GM23338 (cell line): ENCODE measurements at regions not wholly inside any gene's neighbourhood (a gene's known extent, or its start where the extent isn't known, plus 50 kb on each side); places are given as distances from the start of the nearest gene placed in this dataset.

Source experiments
- ATAC-seq: fragments of 200-7000 bp; cut with Tn5 transposase; 3 replicates; pipeline ENCODE4 v1.9.1; 2020
- DNase-seq: peaks from one replicate; pipeline ENCODE4 v3.0.0-alpha.2; 2015; ENCODE audit warnings: low spot score
- H2AFZ ChIP-seq: fragments of 200-600 bp; sonication (generic); 2 replicates; pipeline ENCODE4 v1.8.0; 2016; ENCODE audit warnings: antibody characterized with exemption, mild to moderate bottlenecking, moderate library complexity
- H3F3A ChIP-seq: fragments of 200-600 bp; sonication (generic); replicated peaks from 2 replicates; pipeline ENCODE4 v1.8.0; 2017; ENCODE audit warnings: antibody characterized with exemption, mixed run types, low read depth
- H3K27ac ChIP-seq: fragments of 200-600 bp; sonication (generic); 2 replicates; pipeline ENCODE4 v1.6.1; 2016; ENCODE audit warnings: low read depth
- H3K27me3 ChIP-seq: fragments of 200-600 bp; sonication (generic); 2 replicates; pipeline ENCODE4 v1.8.0; 2016; ENCODE audit warnings: mild to moderate bottlenecking, mixed run types, moderate library complexity; ENCODE audit not compliant: insufficient read depth
- H3K36me3 ChIP-seq: fragments of 200-600 bp; sonication (generic); 2 replicates; pipeline ENCODE4 v1.8.0; 2016; ENCODE audit warnings: mild to moderate bottlenecking; ENCODE audit not compliant: insufficient read depth
- H3K4me1 ChIP-seq: fragments of 200-600 bp; sonication (generic); 2 replicates; pipeline ENCODE4 v1.8.0; 2016; ENCODE audit warnings: mild to moderate bottlenecking, moderate library complexity; ENCODE audit not compliant: insufficient read depth
- H3K4me2 ChIP-seq: fragments of 200-600 bp; sonication (generic); 2 replicates; pipeline ENCODE4 v1.7.1; 2017; ENCODE audit warnings: mixed run types
- H3K4me3 ChIP-seq: fragments of 200-600 bp; sonication (generic); 2 replicates; pipeline ENCODE4 v1.6.1; 2016; ENCODE audit warnings: mixed run types
- H3K79me2 ChIP-seq: fragments of 200-600 bp; sonication (generic); replicated peaks from 2 replicates; pipeline ENCODE4 v1.8.0; 2017; ENCODE audit warnings: mild to moderate bottlenecking; ENCODE audit not compliant: insufficient read depth
- H3K9me2 ChIP-seq: fragments of 200-600 bp; sonication (generic); 2 replicates; pipeline ENCODE4 v1.8.0; 2017; ENCODE audit not compliant: insufficient read depth
- H4K20me1 ChIP-seq: fragments of 200-600 bp; sonication (generic); replicated peaks from 2 replicates; pipeline ENCODE4 v1.8.0; 2017; ENCODE audit warnings: mild to moderate bottlenecking; ENCODE audit not compliant: insufficient read depth
- H3K27ac Mint-ChIP-seq: 2 replicates; pipeline ENCODE4 v1.8.0; 2020; ENCODE audit warnings: inconsistent platforms, mild to moderate bottlenecking, moderate library complexity, mixed read lengths
- H3K27me3 Mint-ChIP-seq: 3 replicates; pipeline ENCODE4 v1.8.0; 2022; ENCODE audit warnings: low read depth, mild to moderate bottlenecking, moderate library complexity, mixed read lengths, inconsistent platforms; ENCODE audit not compliant: insufficient read depth, poor library complexity
- H3K36me3 Mint-ChIP-seq: 3 replicates; pipeline ENCODE4 v1.8.0; 2021; ENCODE audit warnings: low read depth, mild to moderate bottlenecking, inconsistent platforms, moderate library complexity, mixed read lengths
- H3K4me1 Mint-ChIP-seq: 3 replicates; pipeline ENCODE4 v1.8.0; 2020; ENCODE audit warnings: mild to moderate bottlenecking, inconsistent platforms, mixed read lengths
- H3K4me3 Mint-ChIP-seq: 3 replicates; pipeline ENCODE4 v1.8.0; 2021; ENCODE audit warnings: moderate library complexity, mild to moderate bottlenecking, inconsistent platforms, mixed read lengths
- H3K9me3 Mint-ChIP-seq: 3 replicates; pipeline ENCODE4 v1.8.0; 2020; ENCODE audit warnings: moderate library complexity, mild to moderate bottlenecking, inconsistent platforms, mixed read lengths
- CREB1 ChIP-seq: fragments of 250-450 bp; sonication (Bioruptor Pico); IDR thresholded peaks from 2 replicates; pipeline ENCODE4 v1.5.0; 2020; ENCODE audit warnings: low read depth, mild to moderate bottlenecking, moderate library complexity
- ETS1 ChIP-seq: IDR thresholded peaks from 2 replicates; pipeline ENCODE4 v1.6.1; 2016; ENCODE audit warnings: antibody characterized with exemption
- EZH2 ChIP-seq: fragments of 200-600 bp; sonication (generic); IDR thresholded peaks from one replicate; pipeline ENCODE4 v1.8.0; 2017; ENCODE audit warnings: antibody characterized with exemption, mild to moderate bottlenecking, low read depth; ENCODE audit not compliant: unreplicated experiment
- EZH2phosphoT487 ChIP-seq: fragments of 200-600 bp; sonication (generic); IDR thresholded peaks from one replicate; pipeline ENCODE4 v1.8.1; 2018; ENCODE audit warnings: antibody characterized with exemption; ENCODE audit not compliant: unreplicated experiment
- JUNB ChIP-seq: IDR thresholded peaks from one replicate; pipeline ENCODE4 v1.6.1; 2016; ENCODE audit warnings: antibody characterized with exemption; ENCODE audit not compliant: unreplicated experiment
- NANOG ChIP-seq: IDR thresholded peaks from 2 replicates; pipeline ENCODE4 v1.6.1; 2016; ENCODE audit warnings: antibody characterized with exemption, borderline replicate concordance
- POLR2AphosphoS5 ChIP-seq: IDR thresholded peaks from 2 replicates; pipeline ENCODE4 v1.6.1; 2016; ENCODE audit warnings: antibody characterized with exemption, low read depth
- ZNF114 ChIP-seq: fragments of 250-450 bp; sonication (Bioruptor Pico); IDR thresholded peaks from 2 replicates; pipeline ENCODE4 v1.5.0; 2020; ENCODE audit warnings: mild to moderate bottlenecking, moderate library complexity
- ZNF331 ChIP-seq: fragments of 250-450 bp; sonication (Bioruptor Pico); IDR thresholded peaks from 2 replicates; pipeline ENCODE4 v1.5.0; 2020; ENCODE audit warnings: low read depth, mild to moderate bottlenecking, moderate library complexity
- TF ChIP-seq, protein P1 (sequence below): IDR thresholded peaks from one replicate; pipeline ENCODE4 v1.6.1; 2018; ENCODE audit warnings: antibody characterized with exemption; ENCODE audit not compliant: unreplicated experiment
- TF ChIP-seq, protein P2 (sequence below): fragments of 250-450 bp; sonication (Bioruptor Pico); IDR thresholded peaks from 2 replicates; pipeline ENCODE4 v1.5.0; 2020; ENCODE audit warnings: mild to moderate bottlenecking, moderate library complexity

- Histone ChIP-seq H3K9me2 (peaks cover 12% of the 10 kb centered on the region; the same call in 1 of the 2 replicates), H3K27ac (no peak overlapping the region), H3K27me3 (no peaks in the 10 kb centered on the region), H3K4me1 (no peaks in the 10 kb centered on the region), H3K4me2 (no peak overlapping the region), H2AFZ (no peak overlapping the region), H3K36me3 (no peaks in the 10 kb centered on the region), H3K79me2 (no peaks in the 10 kb centered on the region), H4K20me1 (no peaks in the 10 kb centered on the region), H3K4me3 (no peak overlapping the region), H3F3A (no peaks in the 10 kb centered on the region)
- Mint-ChIP-seq H3K9me3 (no peaks in the 10 kb centered on the region), H3K4me3 (no peak overlapping the region), H3K27ac (no peak overlapping the region), H3K27me3 (no peaks in the 10 kb centered on the region), H3K4me1 (no peaks in the 10 kb centered on the region), H3K36me3 (no peaks in the 10 kb centered on the region)
- ATAC-seq: no peak
- TF ChIP-seq, protein P1, sequence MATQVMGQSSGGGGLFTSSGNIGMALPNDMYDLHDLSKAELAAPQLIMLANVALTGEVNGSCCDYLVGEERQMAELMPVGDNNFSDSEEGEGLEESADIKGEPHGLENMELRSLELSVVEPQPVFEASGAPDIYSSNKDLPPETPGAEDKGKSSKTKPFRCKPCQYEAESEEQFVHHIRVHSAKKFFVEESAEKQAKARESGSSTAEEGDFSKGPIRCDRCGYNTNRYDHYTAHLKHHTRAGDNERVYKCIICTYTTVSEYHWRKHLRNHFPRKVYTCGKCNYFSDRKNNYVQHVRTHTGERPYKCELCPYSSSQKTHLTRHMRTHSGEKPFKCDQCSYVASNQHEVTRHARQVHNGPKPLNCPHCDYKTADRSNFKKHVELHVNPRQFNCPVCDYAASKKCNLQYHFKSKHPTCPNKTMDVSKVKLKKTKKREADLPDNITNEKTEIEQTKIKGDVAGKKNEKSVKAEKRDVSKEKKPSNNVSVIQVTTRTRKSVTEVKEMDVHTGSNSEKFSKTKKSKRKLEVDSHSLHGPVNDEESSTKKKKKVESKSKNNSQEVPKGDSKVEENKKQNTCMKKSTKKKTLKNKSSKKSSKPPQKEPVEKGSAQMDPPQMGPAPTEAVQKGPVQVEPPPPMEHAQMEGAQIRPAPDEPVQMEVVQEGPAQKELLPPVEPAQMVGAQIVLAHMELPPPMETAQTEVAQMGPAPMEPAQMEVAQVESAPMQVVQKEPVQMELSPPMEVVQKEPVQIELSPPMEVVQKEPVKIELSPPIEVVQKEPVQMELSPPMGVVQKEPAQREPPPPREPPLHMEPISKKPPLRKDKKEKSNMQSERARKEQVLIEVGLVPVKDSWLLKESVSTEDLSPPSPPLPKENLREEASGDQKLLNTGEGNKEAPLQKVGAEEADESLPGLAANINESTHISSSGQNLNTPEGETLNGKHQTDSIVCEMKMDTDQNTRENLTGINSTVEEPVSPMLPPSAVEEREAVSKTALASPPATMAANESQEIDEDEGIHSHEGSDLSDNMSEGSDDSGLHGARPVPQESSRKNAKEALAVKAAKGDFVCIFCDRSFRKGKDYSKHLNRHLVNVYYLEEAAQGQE: no peak
- TF ChIP-seq ETS1 (no peak), POLR2AphosphoS5 (no peak), EZH2 (no peak), NANOG (no peak), CREB1 (no peak), EZH2phosphoT487 (no peak)
- DNase-seq: no peak
Measured at GRCh38 chr10:10489805-10490571, 527.7 kb upstream of the CELF2 start.

GRCh38 chr10:10490581-10490980, 527.1 kb upstream of the CELF2 start:
- H3K4me3 ChIP-seq: no peak overlapping the region
- H3K4me2 ChIP-seq: no peak overlapping the region
- DNase-seq (no peak), ATAC-seq (no peak)
- H4K20me1 ChIP-seq: no peaks in the 10 kb centered on the region
- no peaks in the 10 kb centered on the region for H3K36me3 ChIP-seq
- H3K27me3 ChIP-seq: no peaks in the 10 kb centered on the region
- H3K9me2 ChIP-seq: peaks cover 12% of the 10 kb centered on the region; the same call in 1 of the 2 replicates
- Mint-ChIP-seq H3K9me3 (no peaks in the 10 kb centered on the region), H3K4me1 (no peaks in the 10 kb centered on the region), H3K27me3 (no peaks in the 10 kb centered on the region), H3K36me3 (no peaks in the 10 kb centered on the region), H3K4me3 (no peak overlapping the region), H3K27ac (no peak overlapping the region)
- no peaks in the 10 kb centered on the region for H3F3A ChIP-seq
- H2AFZ ChIP-seq: no peak overlapping the region
- no peaks in the 10 kb centered on the region for H3K79me2 ChIP-seq
- no peak overlapping the region for H3K27ac ChIP-seq
- H3K4me1 ChIP-seq: no peaks in the 10 kb centered on the region
- TF ChIP-seq ZNF331 (CRISPR knock-in tag): no peak
- TF ChIP-seq ZNF114: no peak
- TF ChIP-seq, protein P2, sequence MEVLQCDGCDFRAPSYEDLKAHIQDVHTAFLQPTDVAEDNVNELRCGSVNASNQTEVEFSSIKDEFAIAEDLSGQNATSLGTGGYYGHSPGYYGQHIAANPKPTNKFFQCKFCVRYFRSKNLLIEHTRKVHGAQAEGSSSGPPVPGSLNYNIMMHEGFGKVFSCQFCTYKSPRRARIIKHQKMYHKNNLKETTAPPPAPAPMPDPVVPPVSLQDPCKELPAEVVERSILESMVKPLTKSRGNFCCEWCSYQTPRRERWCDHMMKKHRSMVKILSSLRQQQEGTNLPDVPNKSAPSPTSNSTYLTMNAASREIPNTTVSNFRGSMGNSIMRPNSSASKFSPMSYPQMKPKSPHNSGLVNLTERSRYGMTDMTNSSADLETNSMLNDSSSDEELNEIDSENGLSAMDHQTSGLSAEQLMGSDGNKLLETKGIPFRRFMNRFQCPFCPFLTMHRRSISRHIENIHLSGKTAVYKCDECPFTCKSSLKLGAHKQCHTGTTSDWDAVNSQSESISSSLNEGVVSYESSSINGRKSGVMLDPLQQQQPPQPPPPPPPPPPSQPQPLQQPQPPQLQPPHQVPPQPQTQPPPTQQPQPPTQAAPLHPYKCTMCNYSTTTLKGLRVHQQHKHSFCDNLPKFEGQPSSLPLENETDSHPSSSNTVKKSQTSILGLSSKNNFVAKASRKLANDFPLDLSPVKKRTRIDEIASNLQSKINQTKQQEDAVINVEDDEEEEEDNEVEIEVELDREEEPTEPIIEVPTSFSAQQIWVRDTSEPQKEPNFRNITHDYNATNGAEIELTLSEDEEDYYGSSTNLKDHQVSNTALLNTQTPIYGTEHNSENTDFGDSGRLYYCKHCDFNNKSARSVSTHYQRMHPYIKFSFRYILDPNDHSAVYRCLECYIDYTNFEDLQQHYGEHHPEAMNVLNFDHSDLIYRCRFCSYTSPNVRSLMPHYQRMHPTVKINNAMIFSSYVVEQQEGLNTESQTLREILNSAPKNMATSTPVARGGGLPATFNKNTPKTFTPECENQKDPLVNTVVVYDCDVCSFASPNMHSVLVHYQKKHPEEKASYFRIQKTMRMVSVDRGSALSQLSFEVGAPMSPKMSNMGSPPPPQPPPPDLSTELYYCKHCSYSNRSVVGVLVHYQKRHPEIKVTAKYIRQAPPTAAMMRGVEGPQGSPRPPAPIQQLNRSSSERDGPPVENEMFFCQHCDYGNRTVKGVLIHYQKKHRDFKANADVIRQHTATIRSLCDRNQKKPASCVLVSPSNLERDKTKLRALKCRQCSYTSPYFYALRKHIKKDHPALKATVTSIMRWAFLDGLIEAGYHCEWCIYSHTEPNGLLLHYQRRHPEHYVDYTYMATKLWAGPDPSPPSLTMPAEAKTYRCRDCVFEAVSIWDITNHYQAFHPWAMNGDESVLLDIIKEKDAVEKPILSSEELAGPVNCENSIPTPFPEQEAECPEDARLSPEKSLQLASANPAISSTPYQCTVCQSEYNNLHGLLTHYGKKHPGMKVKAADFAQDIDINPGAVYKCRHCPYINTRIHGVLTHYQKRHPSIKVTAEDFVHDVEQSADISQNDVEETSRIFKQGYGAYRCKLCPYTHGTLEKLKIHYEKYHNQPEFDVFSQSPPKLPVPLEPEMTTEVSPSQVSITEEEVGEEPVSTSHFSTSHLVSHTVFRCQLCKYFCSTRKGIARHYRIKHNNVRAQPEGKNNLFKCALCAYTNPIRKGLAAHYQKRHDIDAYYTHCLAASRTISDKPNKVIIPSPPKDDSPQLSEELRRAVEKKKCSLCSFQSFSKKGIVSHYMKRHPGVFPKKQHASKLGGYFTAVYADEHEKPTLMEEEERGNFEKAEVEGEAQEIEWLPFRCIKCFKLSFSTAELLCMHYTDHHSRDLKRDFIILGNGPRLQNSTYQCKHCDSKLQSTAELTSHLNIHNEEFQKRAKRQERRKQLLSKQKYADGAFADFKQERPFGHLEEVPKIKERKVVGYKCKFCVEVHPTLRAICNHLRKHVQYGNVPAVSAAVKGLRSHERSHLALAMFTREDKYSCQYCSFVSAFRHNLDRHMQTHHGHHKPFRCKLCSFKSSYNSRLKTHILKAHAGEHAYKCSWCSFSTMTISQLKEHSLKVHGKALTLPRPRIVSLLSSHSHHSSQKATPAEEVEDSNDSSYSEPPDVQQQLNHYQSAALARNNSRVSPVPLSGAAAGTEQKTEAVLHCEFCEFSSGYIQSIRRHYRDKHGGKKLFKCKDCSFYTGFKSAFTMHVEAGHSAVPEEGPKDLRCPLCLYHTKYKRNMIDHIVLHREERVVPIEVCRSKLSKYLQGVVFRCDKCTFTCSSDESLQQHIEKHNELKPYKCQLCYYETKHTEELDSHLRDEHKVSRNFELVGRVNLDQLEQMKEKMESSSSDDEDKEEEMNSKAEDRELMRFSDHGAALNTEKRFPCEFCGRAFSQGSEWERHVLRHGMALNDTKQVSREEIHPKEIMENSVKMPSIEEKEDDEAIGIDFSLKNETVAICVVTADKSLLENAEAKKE (CRISPR knock-in tag): no peak
- TF ChIP-seq JUNB: no peak
- no peak for TF ChIP-seq EZH2phosphoT487
- no peak for TF ChIP-seq POLR2AphosphoS5
